ENCODE measurements at regions not wholly inside any gene's neighbourhood (a gene's known extent, or its start where the extent isn't known, plus 50 kb on each side); places are given as distances from the start of the nearest gene placed in this dataset.

GRCh38 chr9:108367188-108367587, 488.6 kb downstream of the ACTL7B start:
- ChIA-PET CTCF (interaction anchor here (0.8 kb wide), 1 partner anchor 901 kb away, joined by 3 read pairs; no protein-coding TSS in a partner anchor), POLR2A (no interaction called here)
- no peaks in the 10 kb centered on the region for H3K9me3 ChIP-seq (ENCODE audit: control insufficient read depth, insufficient read depth, low read depth, low read length)
- no peaks in the 10 kb centered on the region for H3K36me3 ChIP-seq (ENCODE audit: control insufficient read depth in 2 of 2, insufficient read depth in 1 of 2, low read length in 2 of 2)
- no peak overlapping the region for H3K27ac ChIP-seq (ENCODE audit: extremely low read depth, low read depth, low read length)
- no peak overlapping the region for H3K4me3 ChIP-seq (ENCODE audit: low read depth, low read length)
- TF ChIP-seq ZNF585B (tag by site-specific recombination; IDR thresholded peaks at IDR 0.05) (no peak), ZNF341 (tag by site-specific recombination; IDR thresholded peaks at IDR 0.05; ENCODE audit: low read depth) (no peak), OSR2 (tag by site-specific recombination; IDR thresholded peaks at IDR 0.05) (no peak), ZNF23 (tag by site-specific recombination; IDR thresholded peaks at IDR 0.05; ENCODE audit: borderline replicate concordance) (no peak), MEIS1 (CRISPR knock-in tag; IDR thresholded peaks at IDR 0.05; ENCODE audit: borderline replicate concordance) (no peak), ZNF501 (tag by site-specific recombination; IDR thresholded peaks at IDR 0.05) (no peak), ZNF776 (tag by site-specific recombination; IDR thresholded peaks at IDR 0.05; ENCODE audit: borderline replicate concordance) (no peak), ZNF624 (tag by site-specific recombination; IDR thresholded peaks at IDR 0.05) (no peak), ZNF76 (tag by site-specific recombination; IDR thresholded peaks at IDR 0.05; ENCODE audit: borderline replicate concordance, low read depth) (no peak), KLF16 (tag by site-specific recombination; IDR thresholded peaks at IDR 0.05) (no peak), ZNF302 (tag by site-specific recombination; IDR thresholded peaks at IDR 0.05; ENCODE audit: low read depth) (no peak), ZNF292 (tag by site-specific recombination; IDR thresholded peaks at IDR 0.05; ENCODE audit: borderline replicate concordance, low read depth) (no peak), ZNF350 (tag by site-specific recombination; IDR thresholded peaks at IDR 0.05) (no peak)
- no peaks in the 10 kb centered on the region for H3K4me1 ChIP-seq (ENCODE audit: control insufficient read depth, insufficient read depth, low read length)

GRCh38 chr9:108363311-108363710, 492.5 kb downstream of the ACTL7B start:
- Histone ChIP-seq H3K9me3 (ENCODE audit: control insufficient read depth, insufficient read depth, low read depth, low read length) (no peaks in the 10 kb centered on the region), H3K4me1 (ENCODE audit: control insufficient read depth, insufficient read depth, low read length) (no peaks in the 10 kb centered on the region), H3K27ac (ENCODE audit: extremely low read depth, low read depth, low read length) (no peak overlapping the region), H3K36me3 (ENCODE audit: control insufficient read depth in 2 of 2, insufficient read depth in 1 of 2, low read length in 2 of 2) (no peaks in the 10 kb centered on the region), H3K4me3 (ENCODE audit: low read depth, low read length) (no peak overlapping the region)
- ChIA-PET CTCF (interaction anchor here (0.6 kb wide), 1 partner anchor 80 kb away, joined by 3 read pairs; no protein-coding TSS in a partner anchor), POLR2A (no interaction called here)
- TF ChIP-seq ZBTB8A (tag by site-specific recombination; IDR thresholded peaks at IDR 0.05), result no peak

- Histone ChIP-seq H3K36me3 (ENCODE audit: control insufficient read depth in 2 of 2, insufficient read depth in 1 of 2, low read length in 2 of 2) (no peaks in the 10 kb centered on the region), H3K9me3 (ENCODE audit: control insufficient read depth, insufficient read depth, low read depth, low read length) (no peaks in the 10 kb centered on the region), H3K27ac (ENCODE audit: extremely low read depth, low read depth, low read length) (no peak overlapping the region), H3K4me1 (ENCODE audit: control insufficient read depth, insufficient read depth, low read length) (no peaks in the 10 kb centered on the region), H3K4me3 (ENCODE audit: low read depth, low read length) (no peak overlapping the region)
- TF ChIP-seq ZNF184 (tag by site-specific recombination; IDR thresholded peaks at IDR 0.05) (no peak), MEIS1 (CRISPR knock-in tag; IDR thresholded peaks at IDR 0.05; ENCODE audit: borderline replicate concordance) (no peak), HOXD13 (CRISPR knock-in tag; IDR thresholded peaks at IDR 0.05; ENCODE audit: borderline replicate concordance) (no peak)
- POLR2A ChIA-PET, result no interaction called here
- CTCF ChIA-PET, result interaction anchor here (0.7 kb wide), 1 partner anchor 108 kb away, joined by 5 read pairs; no protein-coding TSS in a partner anchor
Observed at GRCh38 chr9:108360304-108360703, 495.5 kb downstream of the ACTL7B start.

- Histone ChIP-seq H3K4me3 (ENCODE audit: low read depth, low read length) (no peak overlapping the region), H3K36me3 (ENCODE audit: control insufficient read depth in 2 of 2, insufficient read depth in 1 of 2, low read length in 2 of 2) (no peaks in the 10 kb centered on the region), H3K9me3 (ENCODE audit: control insufficient read depth, insufficient read depth, low read depth, low read length) (no peaks in the 10 kb centered on the region), H3K27ac (ENCODE audit: extremely low read depth, low read depth, low read length) (no peak overlapping the region), H3K4me1 (ENCODE audit: control insufficient read depth, insufficient read depth, low read length) (no peaks in the 10 kb centered on the region)
- ChIA-PET POLR2A (no interaction called here), CTCF (interaction anchor here (1.1 kb wide), 1 partner anchor 47 kb away, joined by 3 read pairs; no protein-coding TSS in a partner anchor)
- TF ChIP-seq ZNF391 (tag by site-specific recombination; IDR thresholded peaks at IDR 0.05; ENCODE audit: borderline replicate concordance, low read depth) (no peak), GLI4 (tag by site-specific recombination; IDR thresholded peaks at IDR 0.05) (no peak), YY2 (tag by site-specific recombination; IDR thresholded peaks at IDR 0.05) (no peak), ZNF24 (tag by site-specific recombination; IDR thresholded peaks at IDR 0.05) (no peak), ZBTB10 (tag by site-specific recombination; IDR thresholded peaks at IDR 0.05) (no peak), ZNF514 (tag by site-specific recombination; IDR thresholded peaks at IDR 0.05) (no peak), PRDM10 (tag by site-specific recombination; IDR thresholded peaks at IDR 0.05) (no peak), MEIS1 (CRISPR knock-in tag; IDR thresholded peaks at IDR 0.05; ENCODE audit: borderline replicate concordance) (no peak), ZNF610 (tag by site-specific recombination; IDR thresholded peaks at IDR 0.05; ENCODE audit: borderline replicate concordance) (no peak), ZNF23 (tag by site-specific recombination; IDR thresholded peaks at IDR 0.05; ENCODE audit: borderline replicate concordance) (no peak)
Observed at GRCh38 chr9:108356806-108357205, 499.0 kb downstream of the ACTL7B start.
